PC-9 (cell line): ENCODE measurements at regions not wholly inside any gene's neighbourhood (a gene's known extent, or its start where the extent isn't known, plus 50 kb on each side); places are given as distances from the start of the nearest gene placed in this dataset.

Experiments
- BruUV-seq: library from RNA; stranded (reverse); fragments of 400-500 nt; replicated peaks from 2 replicates; lab custom pipeline; 2021; lab: Mats Ljungman, UMichigan
- CTCF ChIA-PET: fragments of 300-600 bp; sonication (Branson Sonifier 250); formaldehyde crosslinking; loops from one replicate; lab custom pipeline; 2022; ENCODE audit warnings: antibody characterized with exemption; lab: Charles Lee
- POLR2A ChIA-PET: fragments of 300-600 bp; sonication (Branson Sonifier 250); formaldehyde crosslinking; loops from one replicate; lab custom pipeline; 2022; ENCODE audit warnings: antibody characterized with exemption; ENCODE audit not compliant: unreplicated experiment; lab: Charles Lee
- DNase-seq, 2 experiments: peaks; one replicate each; pipeline versions ENCODE4 v3.0.0 to v3.0.0-alpha.2; 2015 to 2022; ENCODE audit warnings: mixed read lengths in 1 of 2
- H2AFZ ChIP-seq: fragments of 200-600 bp; sonication (generic); 2 replicates; pipeline ENCODE4 v1.8.1; 2017; ENCODE audit warnings: antibody characterized with exemption
- H3F3A ChIP-seq: fragments of 200-600 bp; sonication (generic); 2 replicates; pipeline ENCODE4 v1.8.1; 2017; ENCODE audit warnings: antibody characterized with exemption, mild to moderate bottlenecking, low read depth; ENCODE audit not compliant: insufficient read depth
- H3K27ac ChIP-seq: fragments of 200-600 bp; sonication (generic); 2 replicates; pipeline ENCODE4 v1.6.1; 2016; ENCODE audit warnings: mixed run types
- H3K27me3 ChIP-seq: fragments of 200-600 bp; sonication (generic); 2 replicates; pipeline ENCODE4 v1.6.1; 2016; ENCODE audit warnings: low read depth, mixed run types; ENCODE audit not compliant: insufficient read depth
- H3K36me3 ChIP-seq: fragments of 200-600 bp; sonication (generic); 2 replicates; pipeline ENCODE4 v1.6.1; 2016; ENCODE audit warnings: low read depth, mixed run types
- H3K4me1 ChIP-seq: fragments of 200-600 bp; sonication (generic); replicated peaks from 2 replicates; pipeline ENCODE4 v1.6.1; 2016; ENCODE audit warnings: mixed run types; ENCODE audit not compliant: insufficient read depth
- H3K4me2 ChIP-seq: fragments of 200-600 bp; sonication (generic); 2 replicates; pipeline ENCODE4 v1.6.1; 2017; ENCODE audit warnings: mixed run types
- H3K4me3 ChIP-seq: fragments of 200-600 bp; sonication (generic); 2 replicates; pipeline ENCODE4 v1.6.1; 2016; ENCODE audit warnings: mixed run types
- H3K79me2 ChIP-seq: fragments of 200-600 bp; sonication (generic); 2 replicates; pipeline ENCODE4 v1.6.1; 2017; ENCODE audit warnings: low read depth, mixed run types
- H3K9me2 ChIP-seq: fragments of 200-600 bp; sonication (generic); 2 replicates; pipeline ENCODE4 v1.8.1; 2017; ENCODE audit warnings: mild to moderate bottlenecking; ENCODE audit not compliant: insufficient read depth
- H3K9me3 ChIP-seq: fragments of 200-600 bp; sonication (generic); 2 replicates; pipeline ENCODE4 v1.8.1; 2016; ENCODE audit warnings: low read depth; ENCODE audit not compliant: insufficient read depth
- H4K20me1 ChIP-seq: fragments of 200-600 bp; sonication (generic); 2 replicates; pipeline ENCODE4 v1.8.1; 2017; ENCODE audit not compliant: insufficient read depth
- CTCF ChIP-seq: fragments of 200-600 bp; sonication (generic); conservative IDR thresholded peaks from 2 replicates; pipeline ENCODE4 v1.6.1; 2017; ENCODE audit warnings: mixed run types, antibody characterized with exemption, mild to moderate bottlenecking, moderate library complexity
- EZH2 ChIP-seq: fragments of 200-600 bp; sonication (generic); IDR thresholded peaks from 2 replicates; pipeline ENCODE4 v1.8.0; 2017; ENCODE audit warnings: antibody characterized with exemption, low read depth
- intact Hi-C: fragments of 100-400 bp; cut with micrococcal nuclease; formaldehyde crosslinking; loops from one replicate; pipeline ENCODE4 v1.10.0; 2022; ENCODE audit not compliant: unreplicated experiment

DNA sequence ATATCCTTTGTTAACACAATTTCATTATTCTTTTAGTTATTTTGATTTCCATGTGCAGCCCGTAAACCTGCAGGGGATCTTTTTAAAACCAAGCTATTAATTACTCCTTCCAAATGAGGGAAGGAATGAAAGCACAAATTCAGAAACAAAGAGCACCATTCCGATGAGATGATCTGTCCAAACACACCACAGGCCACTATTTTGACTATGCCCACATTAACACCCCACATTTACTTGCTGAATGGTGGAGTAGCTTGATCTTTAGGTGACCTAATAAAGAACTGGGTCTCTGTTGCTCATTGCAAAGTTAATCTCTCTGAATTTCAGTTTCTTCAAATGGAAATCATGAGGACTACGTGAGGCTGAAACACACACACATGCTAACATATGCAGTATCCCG lies 218.0 kb downstream of the IRS1 start:
- Histone ChIP-seq H3F3A (peaks cover 6% of the 10 kb centered on the region; the same call in 1 of the 2 replicates), H3K9me3 (peaks cover 9% of the 10 kb centered on the region), H3K4me3 (no peak overlapping the region), H3K27ac (no peak overlapping the region), H3K27me3 (no peaks in the 10 kb centered on the region), H4K20me1 (no peaks in the 10 kb centered on the region), H3K9me2 (no peaks in the 10 kb centered on the region), H3K36me3 (0 out of 2 replicates have a peak, but pooled peaks cover 5% of the 10 kb centered on the region), H3K4me1 (peaks cover 23% of the 10 kb centered on the region), H3K79me2 (no peaks in the 10 kb centered on the region), H2AFZ (no peak overlapping the region), H3K4me2 (no peak overlapping the region)
- DNase-seq, result no peak
- no TSS peak for BruUV-seq
- no peak for TF ChIP-seq EZH2
- no peak for TF ChIP-seq CTCF
- ChIA-PET POLR2A (interaction anchor here (0.6 kb wide), 1 partner anchor 91 kb away, joined by 3 read pairs; no protein-coding TSS in a partner anchor), CTCF (no interaction called here)
- intact Hi-C loops, result loop anchor here (2.0 to 5.0 kb wide), 5 partner anchors 81 to 213 kb away; no protein-coding TSS in a partner anchor

GRCh38 chr2:226581004-226581403 lies 218.6 kb downstream of the IRS1 start:
- H3K4me3 ChIP-seq, result no peak overlapping the region
- no peak for DNase-seq
- no peaks in the 10 kb centered on the region for H3K27me3 ChIP-seq
- peaks cover 23% of the 10 kb centered on the region for H3K4me1 ChIP-seq
- no peaks in the 10 kb centered on the region for H3K9me2 ChIP-seq
- H3F3A ChIP-seq, result peaks cover 6% of the 10 kb centered on the region; the same call in 1 of the 2 replicates
- H2AFZ ChIP-seq, result no peak overlapping the region
- CTCF ChIA-PET, result no interaction called here
- POLR2A ChIA-PET, result no interaction called here
- 0 out of 2 replicates have a peak, but pooled peaks cover 5% of the 10 kb centered on the region for H3K36me3 ChIP-seq
- intact Hi-C loops, result loop anchor here (5.0 kb wide), 3 partner anchors 104 to 169 kb away; no protein-coding TSS in a partner anchor
- H3K4me2 ChIP-seq, result no peak overlapping the region
- BruUV-seq, result no TSS peak
- H4K20me1 ChIP-seq, result no peaks in the 10 kb centered on the region
- TF ChIP-seq CTCF, result no peak
- no peak for TF ChIP-seq EZH2
- peaks cover 9% of the 10 kb centered on the region for H3K9me3 ChIP-seq
- H3K79me2 ChIP-seq, result no peaks in the 10 kb centered on the region
- no peak overlapping the region for H3K27ac ChIP-seq

GRCh38 chr2:226580403-226580802 lies 219.2 kb downstream of the IRS1 start:
- ChIA-PET CTCF (no interaction called here), POLR2A (no interaction called here)
- H3K4me3 ChIP-seq, result no peak overlapping the region
- peaks cover 9% of the 10 kb centered on the region for H3K9me3 ChIP-seq
- no peaks in the 10 kb centered on the region for H3K27me3 ChIP-seq
- no peak for TF ChIP-seq CTCF
- no peak for TF ChIP-seq EZH2
- BruUV-seq, result no TSS peak
- no peaks in the 10 kb centered on the region for H4K20me1 ChIP-seq
- H3K79me2 ChIP-seq, result no peaks in the 10 kb centered on the region
- DNase-seq, result no peak
- no peak overlapping the region for H3K4me2 ChIP-seq
- H3K9me2 ChIP-seq, result no peaks in the 10 kb centered on the region
- H3K36me3 ChIP-seq, result 0 out of 2 replicates have a peak, but pooled peaks cover 5% of the 10 kb centered on the region
- peaks cover 23% of the 10 kb centered on the region for H3K4me1 ChIP-seq
- intact Hi-C loops, result loop anchor here (5.0 kb wide), 3 partner anchors 103 to 168 kb away; no protein-coding TSS in a partner anchor
- no peak overlapping the region for H2AFZ ChIP-seq
- no peak overlapping the region for H3K27ac ChIP-seq
- peaks cover 6% of the 10 kb centered on the region; the same call in 1 of the 2 replicates for H3F3A ChIP-seq
